ENCODE measurements at regions not wholly inside any gene's neighbourhood (a gene's known extent, or its start where the extent isn't known, plus 50 kb on each side); places are given as distances from the start of the nearest gene placed in this dataset.
"Not testable (repeated sequence)": the region's sequence is repeated elsewhere in the genome, so short reads cannot be mapped to it uniquely, and the experiment has no call there.

- no peak for DNase-seq
Observed at GRCh38 chr4:33923469-33923868, 2320.8 kb downstream of the ARAP2 start.

- DNase-seq: no peak
Observed at GRCh38 chr4:33924239-33924638, 2320.1 kb downstream of the ARAP2 start.

- DNase-seq: no peak
Observed at GRCh38 chr4:33924811-33925210, 2319.5 kb downstream of the ARAP2 start.

DNA sequence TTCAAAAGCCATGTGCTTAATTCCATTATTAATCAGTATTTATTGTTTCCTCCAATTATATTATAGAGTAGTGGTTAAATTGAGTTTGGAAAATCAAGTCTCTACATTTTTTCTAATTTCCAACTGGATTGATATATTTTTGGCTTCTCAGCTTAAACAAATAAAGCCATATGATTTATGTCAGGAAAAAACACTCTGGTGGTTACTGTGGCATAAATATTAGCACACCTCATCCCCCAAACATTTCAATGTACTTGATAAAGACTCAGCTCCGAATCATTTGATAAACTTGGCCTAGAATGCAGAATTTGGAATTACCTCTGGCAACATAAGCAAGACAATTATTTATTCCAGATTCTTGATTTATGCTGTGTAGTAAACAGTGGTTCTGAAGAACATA is 2313.8 kb downstream of the ARAP2 start:
- no peak for DNase-seq

DNA sequence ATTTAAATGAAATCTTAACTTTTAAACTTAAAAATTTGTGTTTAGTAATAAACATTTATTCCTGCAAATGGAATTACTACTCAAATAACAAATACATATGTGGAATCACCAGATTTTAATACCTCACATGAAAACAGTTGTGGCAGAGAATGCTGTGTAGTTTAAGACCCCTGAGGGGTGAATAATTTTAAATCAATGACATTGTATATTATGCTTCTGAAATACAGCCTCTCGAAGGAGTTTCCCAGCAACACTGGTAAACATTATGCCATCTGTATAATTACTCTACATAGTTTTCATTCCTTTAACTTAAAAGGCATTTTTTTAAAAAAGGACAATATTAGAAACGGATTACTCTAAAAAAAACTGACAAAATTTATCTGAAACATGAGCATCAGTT is 2313.3 kb downstream of the ARAP2 start:
- DNase-seq: no peak

GRCh38 chr4:33940281-33940680 is 2304.0 kb downstream of the ARAP2 start:
- DNase-seq: no peak

DNA sequence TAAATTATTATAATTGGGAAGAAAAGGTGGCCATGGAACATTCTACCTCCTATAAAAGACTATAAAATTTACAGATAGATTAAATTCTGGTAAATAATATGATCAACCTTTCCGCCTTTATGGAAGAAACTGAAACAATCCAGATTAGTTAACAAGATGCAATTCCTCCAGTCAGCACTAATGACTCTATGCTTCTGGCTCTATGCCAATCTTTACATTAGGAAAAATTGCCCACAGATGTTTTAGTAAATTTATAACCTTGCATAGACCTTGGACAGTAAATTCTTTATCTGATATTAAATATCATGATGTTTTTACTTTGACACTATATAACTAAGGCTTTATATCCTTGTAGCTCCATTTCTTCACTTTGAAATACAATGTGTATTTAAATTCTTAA is 2302.5 kb downstream of the ARAP2 start:
- no peak for DNase-seq

- no peak for DNase-seq
Observed at GRCh38 chr4:33948921-33949320, 2295.4 kb downstream of the ARAP2 start.

DNA sequence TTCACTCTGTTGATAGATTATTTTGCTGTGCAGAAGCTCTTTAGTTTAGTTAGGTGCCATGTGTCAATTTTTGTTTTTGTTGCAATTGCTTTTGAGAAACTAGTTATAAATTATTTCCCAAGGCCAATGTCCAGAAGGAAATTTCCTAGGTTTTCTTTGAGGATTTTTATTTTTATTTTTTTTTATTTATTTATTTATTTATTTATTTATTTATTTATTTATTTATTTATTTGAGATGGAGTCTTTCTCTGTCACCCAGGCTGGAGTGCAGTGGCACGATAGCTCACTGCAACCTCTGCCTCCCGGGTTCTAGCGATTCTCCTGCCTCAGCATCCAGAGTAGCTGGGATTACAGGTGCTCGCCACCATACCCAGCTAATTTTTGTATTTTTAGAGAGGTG is 2290.5 kb downstream of the ARAP2 start:
- DNase-seq: not testable (repeated sequence)

DNA sequence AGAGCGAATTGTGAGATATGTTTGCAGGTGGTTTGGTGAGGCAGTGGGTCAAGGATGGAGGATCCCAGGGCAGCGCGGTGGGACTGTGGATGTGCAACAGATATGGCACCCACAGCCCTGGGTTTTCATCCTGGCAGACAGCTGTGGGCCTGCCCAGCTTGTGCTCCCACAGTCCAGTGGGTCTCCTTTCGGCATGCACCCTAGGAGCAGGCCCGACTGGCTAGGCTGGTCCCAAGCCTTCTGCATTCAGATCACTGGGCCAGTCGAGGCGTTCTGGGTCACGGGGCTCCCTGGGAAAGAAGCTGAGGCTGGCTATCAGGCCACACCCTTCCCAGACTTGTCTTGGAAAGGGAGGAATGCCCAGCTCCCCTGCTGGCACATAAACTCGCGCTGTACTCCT is 2289.6 kb downstream of the ARAP2 start:
- no peak for DNase-seq

- DNase-seq: no peak
Observed at GRCh38 chr4:33959519-33959918, 2284.8 kb downstream of the ARAP2 start.

GRCh38 chr4:33961761-33962160 is 2282.6 kb downstream of the ARAP2 start:
- no peak for DNase-seq

- no peak for DNase-seq
Observed at GRCh38 chr4:33966808-33967207, 2277.5 kb downstream of the ARAP2 start.

DNA sequence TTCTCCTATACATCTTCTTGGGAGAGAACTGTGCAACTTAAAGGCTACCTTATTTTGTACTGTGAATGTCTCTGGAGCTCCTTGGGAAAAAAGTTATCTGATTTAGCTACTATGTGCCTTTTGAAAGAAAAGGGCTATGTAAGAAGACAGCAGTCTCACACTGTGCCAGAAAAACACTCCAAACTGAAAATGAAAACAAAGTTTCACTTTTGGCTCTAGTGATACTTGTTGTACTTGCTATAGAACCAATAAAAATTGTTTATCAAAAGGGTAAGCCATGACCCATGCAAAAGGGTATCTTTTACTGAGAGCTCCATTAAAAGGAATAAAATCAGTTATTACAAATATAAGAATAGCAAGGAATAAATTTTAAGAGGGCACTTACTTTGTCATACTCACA is 2270.0 kb downstream of the ARAP2 start:
- DNase-seq: no peak

DNA sequence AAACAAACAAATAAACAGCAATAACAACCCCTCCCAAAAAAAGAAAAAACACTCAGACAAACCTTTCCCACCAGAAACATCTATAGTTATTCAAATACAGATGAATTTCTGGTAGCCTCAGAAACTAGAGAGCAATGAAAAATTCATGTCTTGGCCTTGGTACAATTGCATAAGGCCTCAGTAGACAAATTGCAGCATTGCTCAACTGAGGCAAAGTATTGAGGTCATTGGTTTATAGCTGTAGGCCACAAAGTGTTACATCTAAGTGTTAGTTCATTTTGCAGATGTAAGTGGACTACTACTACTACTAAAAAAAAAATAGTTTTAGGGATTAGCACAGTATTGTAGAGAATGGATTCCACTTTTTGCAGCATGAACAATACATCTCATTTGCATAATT is 2268.3 kb downstream of the ARAP2 start:
- DNase-seq: no peak

- not testable (repeated sequence) for DNase-seq
Observed at GRCh38 chr4:33979781-33980180, 2264.5 kb downstream of the ARAP2 start.

DNA sequence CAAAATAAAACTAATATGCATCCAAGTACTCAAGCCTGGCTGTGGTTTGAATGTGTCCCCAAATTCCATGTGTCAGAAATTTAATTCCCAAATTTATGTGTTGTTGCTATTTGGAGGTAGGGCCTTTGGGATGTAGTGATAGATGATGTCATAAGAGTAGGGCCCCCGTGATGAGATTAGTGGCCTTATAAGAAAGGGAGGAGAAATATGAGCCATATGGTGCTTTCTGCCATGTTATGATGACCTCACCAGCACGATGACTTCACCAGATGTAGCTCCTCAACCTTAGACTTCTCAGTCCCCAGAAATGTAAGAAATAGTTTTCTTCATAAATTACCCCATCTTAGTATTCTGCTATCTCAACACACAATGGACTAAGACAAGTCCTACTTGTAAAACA is 2264.0 kb downstream of the ARAP2 start:
- DNase-seq: no peak

DNA sequence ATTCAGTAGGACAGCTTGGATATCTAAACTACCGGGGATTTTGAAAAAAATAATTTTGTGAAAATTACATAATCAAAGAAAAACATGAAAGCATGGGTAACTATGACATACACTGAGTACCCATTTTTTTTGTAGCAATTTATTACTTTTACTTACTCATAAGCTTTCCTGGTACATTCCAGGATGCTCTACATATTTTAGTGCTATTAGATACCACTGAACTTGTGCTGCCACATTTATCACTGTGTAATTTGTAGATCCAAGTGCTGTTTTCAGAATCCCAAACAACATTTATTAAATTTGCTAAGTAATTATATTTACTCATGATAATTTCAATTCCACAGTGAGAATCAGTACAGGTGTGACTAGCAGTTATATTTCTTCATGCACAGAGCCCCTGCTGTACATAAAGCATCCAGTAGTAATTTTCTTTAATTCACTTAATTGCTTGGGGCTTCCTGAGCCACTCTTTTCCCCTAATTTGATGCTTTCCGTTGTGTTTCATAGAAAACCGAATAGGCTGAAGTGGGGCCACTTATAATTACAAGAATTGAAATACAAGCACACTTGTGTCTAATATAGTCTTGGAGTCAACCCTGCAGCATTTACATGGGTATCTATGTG is 2254.4 kb downstream of the ARAP2 start:
- no peak for DNase-seq

- no peak for DNase-seq
Observed at GRCh38 chr4:33996075-33996718, 2248.1 kb downstream of the ARAP2 start.

DNA sequence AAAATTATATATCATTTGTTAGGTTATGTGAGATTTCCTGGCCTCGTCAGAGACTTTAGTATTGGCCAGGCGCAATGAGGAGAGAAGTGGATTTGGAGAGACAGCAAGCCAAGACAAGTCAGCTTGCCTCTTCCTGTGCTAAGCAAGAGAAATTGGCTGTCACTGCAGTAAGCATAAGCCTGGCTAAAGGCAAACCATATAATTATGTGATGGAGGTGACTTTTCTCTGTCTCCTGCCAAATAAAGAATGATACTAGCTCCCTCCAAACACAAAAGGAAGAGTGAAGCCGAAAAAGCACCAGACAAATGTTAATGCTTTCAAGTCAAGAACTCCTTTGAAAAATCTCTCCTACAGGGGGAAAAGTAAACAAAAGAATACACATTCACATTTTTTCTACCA is 2246.0 kb downstream of the ARAP2 start:
- no peak for DNase-seq

- DNase-seq: no peak
Observed at GRCh38 chr4:34000356-34000755, 2244.0 kb downstream of the ARAP2 start.

DNA sequence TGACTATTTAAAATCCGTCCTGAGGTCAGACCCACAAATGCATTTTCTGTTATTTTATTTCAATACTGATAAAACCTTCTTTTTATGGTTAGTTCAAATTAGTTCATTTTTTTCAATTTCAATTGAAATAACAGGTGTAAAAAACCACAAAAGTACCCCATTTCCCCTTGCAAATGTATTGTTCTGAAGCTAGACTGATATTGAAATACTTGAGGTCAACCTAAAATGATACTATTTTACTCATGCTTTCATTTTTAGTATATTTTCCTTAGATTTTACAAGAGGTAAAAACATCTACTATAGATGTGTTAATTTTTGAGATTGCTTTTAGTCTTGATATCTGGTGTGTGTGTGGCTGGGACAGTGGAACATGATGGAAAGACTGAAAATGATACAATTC is 2237.8 kb downstream of the ARAP2 start:
- DNase-seq: not testable (repeated sequence)

GRCh38 chr4:34009951-34010350 is 2234.4 kb downstream of the ARAP2 start:
- no peak for DNase-seq

DNA sequence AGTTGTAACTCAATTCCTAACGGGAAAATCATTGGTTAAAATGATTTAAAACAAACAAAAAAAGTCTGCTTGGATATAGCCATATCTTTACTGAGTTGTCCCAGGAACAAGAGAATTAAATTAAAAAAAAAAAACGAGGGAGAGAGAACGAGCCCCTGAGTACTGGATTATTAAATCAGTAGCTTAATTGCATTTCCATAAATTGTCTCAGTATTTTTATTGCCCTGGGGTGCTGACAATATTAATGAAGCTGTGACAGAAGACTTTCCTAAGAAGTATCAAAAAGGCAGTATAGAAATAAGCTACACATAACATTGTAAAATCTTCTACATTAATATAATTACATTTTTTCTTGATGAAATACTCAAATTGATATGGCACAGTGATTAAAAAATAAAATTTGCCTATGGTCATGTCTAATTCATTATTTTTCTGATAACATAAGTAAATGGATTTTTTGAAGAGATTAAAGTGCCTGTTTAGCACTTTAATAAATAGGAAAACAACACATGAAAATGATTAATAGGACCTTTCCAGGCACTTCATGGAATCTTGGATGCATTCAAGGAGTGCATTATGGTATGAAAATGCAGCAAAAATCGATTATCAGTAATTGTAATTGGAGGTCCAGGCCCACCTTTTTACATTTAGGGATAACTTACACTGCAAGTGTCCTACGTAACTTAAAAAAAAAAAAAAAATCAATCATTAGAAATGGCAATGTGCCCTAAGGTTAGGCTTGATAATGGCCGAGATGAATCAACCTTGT is 2233.4 kb downstream of the ARAP2 start:
- no peak for DNase-seq
